Hepatocyte (in vitro differentiated cells): ENCODE measurements at regions not wholly inside any gene's neighbourhood (a gene's known extent, or its start where the extent isn't known, plus 50 kb on each side); places are given as distances from the start of the nearest gene placed in this dataset.

ENCODE experiments used
- DNase-seq: peaks from one replicate; pipeline ENCODE4 v3.0.0-alpha.2; 2016; ENCODE audit warnings: low spot score
- H2AFZ ChIP-seq: fragments of 200-600 bp; sonication (generic); 2 replicates; pipeline ENCODE4 v1.6.0; 2016; ENCODE audit warnings: antibody characterized with exemption, mild to moderate bottlenecking
- H3K27ac ChIP-seq: fragments of 200-600 bp; sonication (generic); 2 replicates; pipeline ENCODE4 v1.5.1; 2016; ENCODE audit warnings: mild to moderate bottlenecking
- H3K27me3 ChIP-seq: fragments of 200-600 bp; sonication (generic); 2 replicates; pipeline ENCODE4 v1.6.1; 2016
- H3K36me3 ChIP-seq: fragments of 200-600 bp; sonication (generic); replicated peaks from 2 replicates; pipeline ENCODE4 v1.5.1; 2016; ENCODE audit warnings: low read depth; ENCODE audit not compliant: insufficient read depth
- H3K4me1 ChIP-seq: fragments of 200-600 bp; sonication (generic); 2 replicates; pipeline ENCODE4 v1.5.1; 2016; ENCODE audit warnings: mild to moderate bottlenecking, moderate library complexity; ENCODE audit not compliant: insufficient read depth
- H3K4me2 ChIP-seq: fragments of 200-600 bp; sonication (generic); 2 replicates; pipeline ENCODE4 v1.6.0; 2016
- H3K4me3 ChIP-seq: fragments of 200-600 bp; sonication (generic); 2 replicates; pipeline ENCODE4 v1.5.1; 2016; ENCODE audit warnings: mild to moderate bottlenecking
- H3K79me2 ChIP-seq: fragments of 200-600 bp; sonication (generic); 2 replicates; pipeline ENCODE4 v1.6.0; 2017; ENCODE audit warnings: mild to moderate bottlenecking
- H3K9me2 ChIP-seq: fragments of 200-600 bp; sonication (generic); replicated peaks from 2 replicates; pipeline ENCODE4 v1.6.0; 2017; ENCODE audit warnings: mild to moderate bottlenecking; ENCODE audit not compliant: insufficient read depth
- H3K9me3 ChIP-seq: fragments of 200-600 bp; sonication (generic); 2 replicates; pipeline ENCODE4 v1.5.1; 2016; ENCODE audit warnings: low read depth, mild to moderate bottlenecking
- H4K20me1 ChIP-seq: fragments of 200-600 bp; sonication (generic); 2 replicates; pipeline ENCODE4 v1.6.0; 2016; ENCODE audit warnings: mild to moderate bottlenecking; ENCODE audit not compliant: insufficient read depth, poor library complexity, severe bottlenecking
- CTCF ChIP-seq: fragments of 200-600 bp; sonication (generic); IDR thresholded peaks from 2 replicates; pipeline ENCODE4 v1.5.1; 2016; ENCODE audit warnings: antibody characterized with exemption, mild to moderate bottlenecking; ENCODE audit not compliant: poor library complexity
- EZH2 ChIP-seq: fragments of 200-600 bp; sonication (generic); IDR thresholded peaks from 2 replicates; pipeline ENCODE4 v1.6.1; 2016; ENCODE audit warnings: antibody characterized with exemption, mild to moderate bottlenecking, borderline replicate concordance
- EZH2phosphoT487 ChIP-seq: fragments of 200-600 bp; sonication (generic); IDR thresholded peaks from one replicate; pipeline ENCODE4 v1.6.1; 2018; ENCODE audit warnings: antibody characterized with exemption, mild to moderate bottlenecking, low read depth, moderate library complexity; ENCODE audit not compliant: unreplicated experiment, severe bottlenecking
- WGBS: methylation state at CpG from one replicate; pipeline ENCODE4 v1.1.6; 2016; ENCODE audit warnings: low lambda C conversion rate; ENCODE audit errors: missing lambda C conversion rate; 5-methylcytosine and 5-hydroxymethylcytosine counted together

GRCh38 chr4:165680821-165681220, 192.2 kb upstream of the TLL1 start:
- H2AFZ ChIP-seq = no peak overlapping the region
- WGBS = 95% methylated on average over 5 of the region's 5 CpGs
- TF ChIP-seq CTCF (no peak), EZH2phosphoT487 (no peak), EZH2 (no peak)

GRCh38 chr4:165682611-165683010, 190.4 kb upstream of the TLL1 start:
- no peaks in the 10 kb centered on the region for H3K36me3 ChIP-seq
- no peaks in the 10 kb centered on the region for H3K79me2 ChIP-seq
- no peaks in the 10 kb centered on the region for H4K20me1 ChIP-seq
- no peak overlapping the region for H3K27ac ChIP-seq
- 42% methylated on average over 1 of the region's 1 CpG for WGBS
- no peak for DNase-seq
- H3K4me3 ChIP-seq = no peak overlapping the region
- H3K27me3 ChIP-seq = no peaks in the 10 kb centered on the region
- H3K9me3 ChIP-seq = no peaks in the 10 kb centered on the region
- TF ChIP-seq EZH2phosphoT487 = no peak
- no peak for TF ChIP-seq CTCF
- no peak for TF ChIP-seq EZH2
- no peaks in the 10 kb centered on the region for H3K9me2 ChIP-seq
- H2AFZ ChIP-seq = no peak overlapping the region
- H3K4me1 ChIP-seq = no peaks in the 10 kb centered on the region
- no peak overlapping the region for H3K4me2 ChIP-seq

More at GRCh38 chr4:165680821-165681220, 192.2 kb upstream of the TLL1 start:
- Histone ChIP-seq H3K36me3 (no peaks in the 10 kb centered on the region), H3K9me2 (no peaks in the 10 kb centered on the region), H3K4me2 (no peak overlapping the region), H3K4me3 (no peak overlapping the region), H4K20me1 (no peaks in the 10 kb centered on the region), H3K27me3 (no peaks in the 10 kb centered on the region), H3K79me2 (no peaks in the 10 kb centered on the region), H3K4me1 (no peaks in the 10 kb centered on the region), H3K27ac (no peak overlapping the region), H3K9me3 (no peaks in the 10 kb centered on the region)
- DNase-seq = no peak

GRCh38 chr4:165684177-165684805, 188.7 kb upstream of the TLL1 start:
- H3K4me1 ChIP-seq = no peaks in the 10 kb centered on the region
- no peaks in the 10 kb centered on the region for H3K9me3 ChIP-seq
- no peak for DNase-seq
- H3K9me2 ChIP-seq = no peaks in the 10 kb centered on the region
- H3K4me2 ChIP-seq = no peak overlapping the region
- no peaks in the 10 kb centered on the region for H3K36me3 ChIP-seq
- H3K27ac ChIP-seq = no peak overlapping the region
- TF ChIP-seq EZH2 (no peak), CTCF (no peak), EZH2phosphoT487 (no peak)
- no peaks in the 10 kb centered on the region for H3K79me2 ChIP-seq
- no peak overlapping the region for H2AFZ ChIP-seq
- no peaks in the 10 kb centered on the region for H4K20me1 ChIP-seq
- 84% methylated on average over 7 of the region's 7 CpGs for WGBS
- H3K4me3 ChIP-seq = no peak overlapping the region
- no peaks in the 10 kb centered on the region for H3K27me3 ChIP-seq
